ENCODE measurements at regions not wholly inside any gene's neighbourhood (a gene's known extent, or its start where the extent isn't known, plus 50 kb on each side); places are given as distances from the start of the nearest gene placed in this dataset.
"Not testable (repeated sequence)": the region's sequence is repeated elsewhere in the genome, so short reads cannot be mapped to it uniquely, and the experiment has no call there.

GRCh38 chr6:19210849-19211590 is 626.1 kb upstream of the ID4 start:
- Mint-ChIP-seq H3K9me3 (ENCODE audit: low read depth) (peaks cover 30% of the 10 kb centered on the region), H3K4me3 (ENCODE audit: unreplicated experiment) (no peak overlapping the region), H3K27me3 (ENCODE audit: low read depth) (no peaks in the 10 kb centered on the region), H3K27ac (ENCODE audit: unreplicated experiment) (no peak overlapping the region), H3K36me3 (ENCODE audit: low read depth) (peaks cover 4% of the 10 kb centered on the region), H3K4me1 (ENCODE audit: low read depth) (peaks cover 5% of the 10 kb centered on the region)
- DNase-seq (ENCODE audit: low spot score): no peak
- TF ChIP-seq CTCF (IDR thresholded peaks at IDR 0.05): peak; percentile 45

- H3K27me3 Mint-ChIP-seq (ENCODE audit: low read depth): no peaks in the 10 kb centered on the region
- peaks cover 2% of the 10 kb centered on the region for H3K4me1 Mint-ChIP-seq (ENCODE audit: low read depth)
- H3K9me3 Mint-ChIP-seq (ENCODE audit: low read depth): peaks cover 20% of the 10 kb centered on the region
- H3K27ac Mint-ChIP-seq (ENCODE audit: unreplicated experiment): no peak overlapping the region
- H3K4me3 Mint-ChIP-seq (ENCODE audit: unreplicated experiment): no peak overlapping the region
- no peak for DNase-seq (ENCODE audit: low spot score)
- TF ChIP-seq CTCF (IDR thresholded peaks at IDR 0.05): no peak
- H3K36me3 Mint-ChIP-seq (ENCODE audit: low read depth): peaks cover 2% of the 10 kb centered on the region
Measured at GRCh38 chr6:19214231-19214630, 622.9 kb upstream of the ID4 start.

GRCh38 chr6:19219931-19220330 is 617.2 kb upstream of the ID4 start:
- peaks cover 7% of the 10 kb centered on the region for H3K36me3 Mint-ChIP-seq (ENCODE audit: low read depth)
- H3K9me3 Mint-ChIP-seq (ENCODE audit: low read depth): peaks cover 15% of the 10 kb centered on the region
- TF ChIP-seq CTCF (IDR thresholded peaks at IDR 0.05): no peak
- H3K27me3 Mint-ChIP-seq (ENCODE audit: low read depth): no peaks in the 10 kb centered on the region
- no peak overlapping the region for H3K4me3 Mint-ChIP-seq (ENCODE audit: unreplicated experiment)
- DNase-seq (ENCODE audit: low spot score): no peak
- H3K4me1 Mint-ChIP-seq (ENCODE audit: low read depth): no peaks in the 10 kb centered on the region
- no peak overlapping the region for H3K27ac Mint-ChIP-seq (ENCODE audit: unreplicated experiment)

- H3K4me1 Mint-ChIP-seq (ENCODE audit: low read depth): peaks cover 13% of the 10 kb centered on the region
- TF ChIP-seq CTCF (IDR thresholded peaks at IDR 0.05): no peak
- H3K9me3 Mint-ChIP-seq (ENCODE audit: low read depth): peaks cover 26% of the 10 kb centered on the region
- peak overlapping the region; percentile 72 for H3K27ac Mint-ChIP-seq (ENCODE audit: unreplicated experiment)
- peaks cover 2% of the 10 kb centered on the region for H3K36me3 Mint-ChIP-seq (ENCODE audit: low read depth)
- peak overlapping the region; percentile 3 for H3K4me3 Mint-ChIP-seq (ENCODE audit: unreplicated experiment)
- no peaks in the 10 kb centered on the region for H3K27me3 Mint-ChIP-seq (ENCODE audit: low read depth)
- DNase-seq (ENCODE audit: low spot score): no peak
Measured at GRCh38 chr6:19231878-19232561, 605.1 kb upstream of the ID4 start.

- Mint-ChIP-seq H3K27me3 (ENCODE audit: low read depth) (no peaks in the 10 kb centered on the region), H3K36me3 (ENCODE audit: low read depth) (peaks cover 31% of the 10 kb centered on the region), H3K9me3 (ENCODE audit: low read depth) (peaks cover 63% of the 10 kb centered on the region), H3K4me3 (ENCODE audit: unreplicated experiment) (no peak overlapping the region), H3K27ac (ENCODE audit: unreplicated experiment) (no peak overlapping the region), H3K4me1 (ENCODE audit: low read depth) (no peaks in the 10 kb centered on the region)
- TF ChIP-seq CTCF (IDR thresholded peaks at IDR 0.05): no peak
- DNase-seq (ENCODE audit: low spot score): no peak
Measured at GRCh38 chr6:19245656-19246055, 591.5 kb upstream of the ID4 start.

GRCh38 chr6:19247181-19247580 is 590.0 kb upstream of the ID4 start:
- Mint-ChIP-seq H3K36me3 (ENCODE audit: low read depth) (peaks cover 24% of the 10 kb centered on the region), H3K9me3 (ENCODE audit: low read depth) (peaks cover 54% of the 10 kb centered on the region)
- H3K4me3 Mint-ChIP-seq (ENCODE audit: unreplicated experiment); H3K27ac Mint-ChIP-seq (ENCODE audit: unreplicated experiment); DNase-seq (ENCODE audit: low spot score); H3K27me3 Mint-ChIP-seq (ENCODE audit: low read depth); H3K4me1 Mint-ChIP-seq (ENCODE audit: low read depth): not testable (repeated sequence)

GRCh38 chr6:19256123-19256522 is 581.0 kb upstream of the ID4 start:
- not testable (repeated sequence) for H3K36me3 Mint-ChIP-seq (ENCODE audit: low read depth); DNase-seq (ENCODE audit: low spot score); H3K27ac Mint-ChIP-seq (ENCODE audit: unreplicated experiment); H3K4me1 Mint-ChIP-seq (ENCODE audit: low read depth); H3K4me3 Mint-ChIP-seq (ENCODE audit: unreplicated experiment); H3K27me3 Mint-ChIP-seq (ENCODE audit: low read depth)
- peaks cover 23% of the 10 kb centered on the region for H3K9me3 Mint-ChIP-seq (ENCODE audit: low read depth)
